GM23338 (cell line): ENCODE measurements at regions not wholly inside any gene's neighbourhood (a gene's known extent, or its start where the extent isn't known, plus 50 kb on each side); places are given as distances from the start of the nearest gene placed in this dataset.
"Not testable (repeated sequence)": the region's sequence is repeated elsewhere in the genome, so short reads cannot be mapped to it uniquely, and the experiment has no call there.

Source experiments
- ATAC-seq: fragments of 200-7000 bp; cut with Tn5 transposase; 3 replicates; pipeline ENCODE4 v1.9.1; 2020
- DNase-seq: peaks from one replicate; pipeline ENCODE4 v3.0.0-alpha.2; 2015; ENCODE audit warnings: low spot score
- H2AFZ ChIP-seq: fragments of 200-600 bp; sonication (generic); 2 replicates; pipeline ENCODE4 v1.8.0; 2016; ENCODE audit warnings: antibody characterized with exemption, mild to moderate bottlenecking, moderate library complexity
- H3F3A ChIP-seq: fragments of 200-600 bp; sonication (generic); replicated peaks from 2 replicates; pipeline ENCODE4 v1.8.0; 2017; ENCODE audit warnings: antibody characterized with exemption, mixed run types, low read depth
- H3K27ac ChIP-seq: fragments of 200-600 bp; sonication (generic); 2 replicates; pipeline ENCODE4 v1.6.1; 2016; ENCODE audit warnings: low read depth
- H3K27me3 ChIP-seq: fragments of 200-600 bp; sonication (generic); 2 replicates; pipeline ENCODE4 v1.8.0; 2016; ENCODE audit warnings: mild to moderate bottlenecking, mixed run types, moderate library complexity; ENCODE audit not compliant: insufficient read depth
- H3K36me3 ChIP-seq: fragments of 200-600 bp; sonication (generic); 2 replicates; pipeline ENCODE4 v1.8.0; 2016; ENCODE audit warnings: mild to moderate bottlenecking; ENCODE audit not compliant: insufficient read depth
- H3K4me1 ChIP-seq: fragments of 200-600 bp; sonication (generic); 2 replicates; pipeline ENCODE4 v1.8.0; 2016; ENCODE audit warnings: mild to moderate bottlenecking, moderate library complexity; ENCODE audit not compliant: insufficient read depth
- H3K4me2 ChIP-seq: fragments of 200-600 bp; sonication (generic); 2 replicates; pipeline ENCODE4 v1.7.1; 2017; ENCODE audit warnings: mixed run types
- H3K4me3 ChIP-seq: fragments of 200-600 bp; sonication (generic); 2 replicates; pipeline ENCODE4 v1.6.1; 2016; ENCODE audit warnings: mixed run types
- H3K79me2 ChIP-seq: fragments of 200-600 bp; sonication (generic); replicated peaks from 2 replicates; pipeline ENCODE4 v1.8.0; 2017; ENCODE audit warnings: mild to moderate bottlenecking; ENCODE audit not compliant: insufficient read depth
- H3K9me2 ChIP-seq: fragments of 200-600 bp; sonication (generic); 2 replicates; pipeline ENCODE4 v1.8.0; 2017; ENCODE audit not compliant: insufficient read depth
- H4K20me1 ChIP-seq: fragments of 200-600 bp; sonication (generic); replicated peaks from 2 replicates; pipeline ENCODE4 v1.8.0; 2017; ENCODE audit warnings: mild to moderate bottlenecking; ENCODE audit not compliant: insufficient read depth
- H3K27ac Mint-ChIP-seq: 2 replicates; pipeline ENCODE4 v1.8.0; 2020; ENCODE audit warnings: inconsistent platforms, mild to moderate bottlenecking, moderate library complexity, mixed read lengths
- H3K27me3 Mint-ChIP-seq: 3 replicates; pipeline ENCODE4 v1.8.0; 2022; ENCODE audit warnings: low read depth, mild to moderate bottlenecking, moderate library complexity, mixed read lengths, inconsistent platforms; ENCODE audit not compliant: insufficient read depth, poor library complexity
- H3K36me3 Mint-ChIP-seq: 3 replicates; pipeline ENCODE4 v1.8.0; 2021; ENCODE audit warnings: low read depth, mild to moderate bottlenecking, inconsistent platforms, moderate library complexity, mixed read lengths
- H3K4me1 Mint-ChIP-seq: 3 replicates; pipeline ENCODE4 v1.8.0; 2020; ENCODE audit warnings: mild to moderate bottlenecking, inconsistent platforms, mixed read lengths
- H3K4me3 Mint-ChIP-seq: 3 replicates; pipeline ENCODE4 v1.8.0; 2021; ENCODE audit warnings: moderate library complexity, mild to moderate bottlenecking, inconsistent platforms, mixed read lengths
- H3K9me3 Mint-ChIP-seq: 3 replicates; pipeline ENCODE4 v1.8.0; 2020; ENCODE audit warnings: moderate library complexity, mild to moderate bottlenecking, inconsistent platforms, mixed read lengths
- CREB1 ChIP-seq: fragments of 250-450 bp; sonication (Bioruptor Pico); IDR thresholded peaks from 2 replicates; pipeline ENCODE4 v1.5.0; 2020; ENCODE audit warnings: low read depth, mild to moderate bottlenecking, moderate library complexity
- EZH2 ChIP-seq: fragments of 200-600 bp; sonication (generic); IDR thresholded peaks from one replicate; pipeline ENCODE4 v1.8.0; 2017; ENCODE audit warnings: antibody characterized with exemption, mild to moderate bottlenecking, low read depth; ENCODE audit not compliant: unreplicated experiment
- POLR2AphosphoS5 ChIP-seq: IDR thresholded peaks from 2 replicates; pipeline ENCODE4 v1.6.1; 2016; ENCODE audit warnings: antibody characterized with exemption, low read depth
- REST ChIP-seq: IDR thresholded peaks from one replicate; pipeline ENCODE4 v1.6.1; 2018; ENCODE audit warnings: antibody characterized with exemption; ENCODE audit not compliant: unreplicated experiment
- ZNF114 ChIP-seq: fragments of 250-450 bp; sonication (Bioruptor Pico); IDR thresholded peaks from 2 replicates; pipeline ENCODE4 v1.5.0; 2020; ENCODE audit warnings: mild to moderate bottlenecking, moderate library complexity
- ZNF331 ChIP-seq: fragments of 250-450 bp; sonication (Bioruptor Pico); IDR thresholded peaks from 2 replicates; pipeline ENCODE4 v1.5.0; 2020; ENCODE audit warnings: low read depth, mild to moderate bottlenecking, moderate library complexity
- ZNF462 ChIP-seq: fragments of 250-450 bp; sonication (Bioruptor Pico); IDR thresholded peaks from 2 replicates; pipeline ENCODE4 v1.5.0; 2020; ENCODE audit warnings: mild to moderate bottlenecking, moderate library complexity

GRCh38 chr3:177412677-177413170 lies 215.4 kb upstream of the TBL1XR1 start:
- H3K36me3 Mint-ChIP-seq: peaks cover 10% of the 10 kb centered on the region; the same call in 2 of the 3 replicates
- H3K4me1 Mint-ChIP-seq, H3K27me3 ChIP-seq, H3K79me2 ChIP-seq, H3K4me3 Mint-ChIP-seq, H3K36me3 ChIP-seq, H3F3A ChIP-seq, DNase-seq, H3K4me1 ChIP-seq, H3K27me3 Mint-ChIP-seq, ATAC-seq, H3K4me2 ChIP-seq, H3K27ac ChIP-seq, H2AFZ ChIP-seq, H3K4me3 ChIP-seq, H3K27ac Mint-ChIP-seq, H4K20me1 ChIP-seq, H3K9me2 ChIP-seq: not testable (repeated sequence)
- peaks cover 20% of the 10 kb centered on the region for H3K9me3 Mint-ChIP-seq

- H3K4me2 ChIP-seq: no peak overlapping the region
- peaks cover 20% of the 10 kb centered on the region for H3K9me3 Mint-ChIP-seq
- no peak for ATAC-seq
- no peaks in the 10 kb centered on the region for H3F3A ChIP-seq
- no peaks in the 10 kb centered on the region for H3K79me2 ChIP-seq
- H3K27me3 ChIP-seq: no peaks in the 10 kb centered on the region
- no peak overlapping the region for H3K27ac ChIP-seq
- 0 out of 3 replicates have a peak, but pooled peaks cover 6% of the 10 kb centered on the region for H3K4me1 Mint-ChIP-seq
- H3K36me3 ChIP-seq: no peaks in the 10 kb centered on the region
- peaks cover 7% of the 10 kb centered on the region for H3K27me3 Mint-ChIP-seq
- H4K20me1 ChIP-seq: no peaks in the 10 kb centered on the region
- no peak overlapping the region for H2AFZ ChIP-seq
- no peak overlapping the region for H3K4me3 ChIP-seq
- DNase-seq: no peak
- H3K27ac Mint-ChIP-seq: no peak overlapping the region
- H3K4me3 Mint-ChIP-seq: no peak overlapping the region
- H3K4me1 ChIP-seq: no peaks in the 10 kb centered on the region
- H3K9me2 ChIP-seq: no peaks in the 10 kb centered on the region
- H3K36me3 Mint-ChIP-seq: peaks cover 10% of the 10 kb centered on the region; the same call in 2 of the 3 replicates
- TF ChIP-seq CREB1 (no peak), ZNF462 (no peak), POLR2AphosphoS5 (no peak), REST (no peak), EZH2 (no peak), ZNF331 (CRISPR knock-in tag) (no peak), ZNF114 (no peak)
Observed at GRCh38 chr3:177414093-177414492, 216.8 kb upstream of the TBL1XR1 start.
